Activated CD8-positive, alpha-beta T cell treated with anti-CD3 and anti-CD28 coated beads for 36 hours (primary cell): ENCODE measurements at regions not wholly inside any gene's neighbourhood (a gene's known extent, or its start where the extent isn't known, plus 50 kb on each side); places are given as distances from the start of the nearest gene placed in this dataset.

Source experiments
- ATAC-seq: fragments of 200-7000 bp; cut with Tn5 transposase; one replicate; pipeline ENCODE4 v1.10.0; 2021; ENCODE audit warnings: mild to moderate bottlenecking, moderate library complexity
- CTCF ChIA-PET: fragments of 350-600 bp; sonication (Branson Sonifier 250); formaldehyde crosslinking; loops from one replicate; lab custom pipeline; 2021; ENCODE audit warnings: antibody characterized with exemption; lab: Charles Lee
- POLR2A ChIA-PET: fragments of 350-600 bp; sonication (Branson Sonifier 250); formaldehyde crosslinking; loops from one replicate; lab custom pipeline; 2021; ENCODE audit warnings: antibody characterized with exemption; lab: Charles Lee
- DNase-seq: peaks from one replicate; pipeline ENCODE4 v3.0.0-alpha.2; 2020
- H3K27ac Mint-ChIP-seq: one replicate; pipeline ENCODE4 v1.8.0; 2021; ENCODE audit warnings: mild to moderate bottlenecking, mixed read lengths
- H3K27me3 Mint-ChIP-seq: one replicate; pipeline ENCODE4 v1.8.0; 2021; ENCODE audit warnings: mixed read lengths
- H3K36me3 Mint-ChIP-seq: one replicate; pipeline ENCODE4 v1.8.0; 2021; ENCODE audit warnings: low read depth, mixed read lengths
- H3K4me1 Mint-ChIP-seq: one replicate; pipeline ENCODE4 v1.8.0; 2021; ENCODE audit warnings: low read depth, mixed read lengths
- H3K4me3 Mint-ChIP-seq: one replicate; pipeline ENCODE4 v1.8.0; 2021; ENCODE audit warnings: mild to moderate bottlenecking, moderate library complexity, mixed read lengths
- H3K9me3 Mint-ChIP-seq: one replicate; pipeline ENCODE4 v1.8.0; 2021; ENCODE audit warnings: mixed read lengths
- CTCF ChIP-seq: fragments of 200-600 bp; IDR thresholded peaks from one replicate; pipeline ENCODE4 v1.8.0; 2022; ENCODE audit warnings: antibody characterized with exemption, mild to moderate bottlenecking
- intact Hi-C: fragments of 100-400 bp; cut with micrococcal nuclease; formaldehyde crosslinking; loops from one replicate; pipeline ENCODE4 v1.10.0; 2022

- TF ChIP-seq CTCF: no peak
- Mint-ChIP-seq H3K4me3 (no peak overlapping the region), H3K4me1 (no peaks in the 10 kb centered on the region), H3K9me3 (peaks cover 2% of the 10 kb centered on the region), H3K27me3 (no peaks in the 10 kb centered on the region), H3K36me3 (no peaks in the 10 kb centered on the region), H3K27ac (no peak overlapping the region)
- POLR2A ChIA-PET: no interaction called here
- intact Hi-C loops: no loop called here
- DNase-seq (no peak), ATAC-seq (no peak)
- CTCF ChIA-PET: no interaction called here
Observed at GRCh38 chr5:161040818-161041217, 188.8 kb upstream of the ATP10B start.

GRCh38 chr5:161036296-161036695 is 184.3 kb upstream of the ATP10B start:
- ATAC-seq (no peak), DNase-seq (no peak)
- ChIA-PET CTCF (no interaction called here), POLR2A (no interaction called here)
- Mint-ChIP-seq H3K36me3 (no peaks in the 10 kb centered on the region), H3K9me3 (no peaks in the 10 kb centered on the region), H3K4me3 (no peak overlapping the region), H3K4me1 (no peaks in the 10 kb centered on the region), H3K27ac (no peak overlapping the region), H3K27me3 (no peaks in the 10 kb centered on the region)
- no peak for TF ChIP-seq CTCF
- intact Hi-C loops: no loop called here

GRCh38 chr5:161034451-161034850 is 182.4 kb upstream of the ATP10B start:
- TF ChIP-seq CTCF: no peak
- Mint-ChIP-seq H3K27ac (no peak overlapping the region), H3K36me3 (no peaks in the 10 kb centered on the region), H3K4me3 (no peak overlapping the region), H3K27me3 (no peaks in the 10 kb centered on the region), H3K4me1 (no peaks in the 10 kb centered on the region), H3K9me3 (no peaks in the 10 kb centered on the region)
- intact Hi-C loops: no loop called here
- POLR2A ChIA-PET: no interaction called here
- ATAC-seq (no peak), DNase-seq (no peak)
- CTCF ChIA-PET: no interaction called here

GRCh38 chr5:161030229-161030628 is 178.2 kb upstream of the ATP10B start:
- Mint-ChIP-seq H3K27me3 (no peaks in the 10 kb centered on the region), H3K4me1 (no peaks in the 10 kb centered on the region), H3K4me3 (no peak overlapping the region), H3K36me3 (no peaks in the 10 kb centered on the region), H3K9me3 (no peaks in the 10 kb centered on the region), H3K27ac (no peak overlapping the region)
- CTCF ChIA-PET: no interaction called here
- DNase-seq (no peak), ATAC-seq (no peak)
- intact Hi-C loops: no loop called here
- POLR2A ChIA-PET: no interaction called here
- no peak for TF ChIP-seq CTCF

- ATAC-seq (no peak), DNase-seq (no peak)
- no peaks in the 10 kb centered on the region for H3K36me3 Mint-ChIP-seq
- CTCF ChIA-PET: no interaction called here
- no peak overlapping the region for H3K4me3 Mint-ChIP-seq
- H3K27ac Mint-ChIP-seq: no peak overlapping the region
- intact Hi-C loops: no loop called here
- H3K9me3 Mint-ChIP-seq: no peaks in the 10 kb centered on the region
- no peak for TF ChIP-seq CTCF
- POLR2A ChIA-PET: no interaction called here
- no peaks in the 10 kb centered on the region for H3K27me3 Mint-ChIP-seq
- no peaks in the 10 kb centered on the region for H3K4me1 Mint-ChIP-seq
Observed at GRCh38 chr5:161027763-161028162, 175.8 kb upstream of the ATP10B start.
